Dedifferentiated amniotic fluid mesenchymal stem cell (primary cell): ENCODE measurements at regions not wholly inside any gene's neighbourhood (a gene's known extent, or its start where the extent isn't known, plus 50 kb on each side); places are given as distances from the start of the nearest gene placed in this dataset.

Experiments used
- DNase-seq: peaks from one replicate; pipeline ENCODE4 v3.0.0-alpha.2; 2016; ENCODE audit errors: extremely low spot score

DNA sequence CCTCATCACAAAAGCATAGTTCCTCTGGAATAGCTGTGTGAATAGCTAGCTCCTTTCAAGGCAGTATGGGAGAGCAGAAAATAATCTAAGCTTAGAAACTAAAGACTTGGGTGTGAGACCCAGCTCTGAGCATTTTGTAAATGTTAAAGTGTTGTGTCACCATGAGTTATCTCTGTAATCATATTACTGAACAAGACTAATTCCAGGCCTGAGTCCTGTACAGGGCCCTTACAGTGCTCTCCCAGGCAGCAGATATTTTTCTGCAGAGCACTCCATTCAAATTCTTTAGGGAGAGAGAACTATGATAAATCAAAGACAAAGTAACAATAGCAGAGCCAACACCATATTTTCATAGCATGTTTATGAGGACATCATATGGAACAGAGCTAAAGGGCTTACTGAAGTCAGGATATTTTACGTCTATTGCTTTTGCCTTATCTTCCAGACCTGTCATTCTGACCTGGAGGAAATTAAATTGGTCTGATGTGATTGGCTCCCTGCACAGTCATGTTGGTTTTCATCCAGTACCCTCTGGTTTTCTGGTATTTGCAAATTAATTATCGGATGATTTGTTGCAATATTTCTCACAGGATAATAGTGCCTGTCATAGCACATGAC, 172.6 kb upstream of the PPP2R3A start:
- no peak for DNase-seq

DNA sequence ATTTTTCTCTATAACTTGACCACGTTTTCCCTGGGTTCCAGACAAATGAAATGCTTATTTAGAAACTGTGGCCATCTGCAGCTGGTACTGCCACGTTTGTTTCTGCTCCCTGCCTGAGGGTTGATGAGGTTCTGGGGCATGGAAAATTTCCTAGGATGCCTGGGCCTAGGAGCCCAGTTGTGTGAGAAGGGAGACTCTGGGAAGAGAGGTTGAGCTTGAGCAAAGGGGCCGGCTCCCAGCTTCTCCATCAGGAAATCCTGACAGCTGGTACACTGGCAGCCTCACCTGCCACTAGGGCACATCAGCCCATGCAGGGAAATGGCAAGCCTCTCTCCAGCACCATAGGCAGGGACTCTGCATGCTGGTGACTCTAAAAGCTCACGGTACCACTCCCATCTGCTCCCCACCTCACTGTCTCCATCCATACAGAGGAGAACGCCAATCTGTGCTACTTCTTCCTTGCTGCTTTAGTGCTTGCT, 165.4 kb upstream of the PPP2R3A start:
- no peak for DNase-seq

DNA sequence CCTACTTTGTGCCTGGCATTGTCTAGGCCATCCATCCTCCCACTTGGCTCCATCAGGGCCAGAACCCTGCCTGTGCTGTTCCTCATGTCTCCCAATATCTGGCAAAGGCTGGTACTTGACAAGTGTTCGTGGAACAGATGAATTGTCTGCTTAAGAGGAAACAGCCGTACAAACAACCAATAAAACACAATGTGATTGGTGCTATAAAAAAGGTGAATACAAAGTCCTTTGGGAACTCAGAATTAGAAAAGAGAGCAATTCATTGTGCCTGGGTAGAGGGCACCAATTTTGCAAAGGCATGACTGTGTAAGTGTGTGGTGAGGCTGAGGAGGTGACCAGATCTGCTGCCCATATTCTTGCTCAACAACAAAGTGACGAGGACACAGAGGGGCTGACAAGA, 164.5 kb upstream of the PPP2R3A start:
- DNase-seq, result no peak

DNA sequence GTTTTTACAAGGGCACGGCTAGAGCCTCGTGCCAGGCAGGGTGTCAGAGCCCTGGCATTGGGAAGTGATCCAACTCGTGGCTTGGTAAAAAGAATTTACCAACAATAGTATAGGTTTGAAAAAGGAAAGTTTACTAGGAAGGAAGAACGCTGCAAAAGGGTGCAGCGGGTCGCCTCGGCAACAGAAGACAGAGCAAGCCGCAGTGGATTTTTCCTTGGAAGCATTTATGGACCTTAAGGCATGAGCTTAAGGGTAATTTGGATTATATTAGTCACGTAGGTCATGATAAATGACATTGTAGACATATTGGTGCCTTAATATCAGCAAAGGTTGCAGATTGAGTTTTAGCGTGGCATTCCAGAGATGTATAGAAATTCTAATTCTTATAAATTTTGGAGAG, 163.4 kb upstream of the PPP2R3A start:
- DNase-seq, result no peak

DNA sequence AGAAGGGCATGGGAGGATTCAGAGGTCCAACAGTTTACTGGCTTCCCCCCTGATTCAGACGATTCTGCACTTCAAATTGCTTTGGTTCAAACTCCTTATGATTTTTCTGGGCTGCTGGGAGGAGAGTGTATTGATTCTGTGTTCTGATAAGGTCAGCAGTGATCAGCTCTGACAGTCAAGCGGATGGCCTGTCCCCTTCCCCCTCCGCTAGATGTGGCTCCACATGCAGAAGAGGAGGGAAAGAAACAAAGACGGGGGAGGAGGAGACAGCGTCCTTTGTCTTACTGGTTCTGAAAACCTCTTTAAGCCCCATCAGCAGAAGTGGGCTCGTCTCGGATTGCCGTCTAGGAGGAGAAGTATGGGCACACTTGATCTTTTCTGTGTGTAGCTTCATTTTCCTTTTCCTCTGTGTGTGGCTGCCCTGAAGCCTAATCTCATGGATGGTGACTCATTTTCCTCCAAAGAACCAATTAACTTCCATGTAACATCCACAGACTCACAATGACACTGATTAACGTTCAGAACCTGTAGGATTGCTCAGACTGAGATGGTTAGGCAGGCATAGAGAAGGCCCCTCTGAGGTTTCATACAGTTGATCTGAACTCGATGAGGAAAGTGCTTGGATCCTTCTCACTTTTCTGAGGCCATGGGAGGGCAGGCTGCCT, 162.4 kb upstream of the PPP2R3A start:
- no peak for DNase-seq

DNA sequence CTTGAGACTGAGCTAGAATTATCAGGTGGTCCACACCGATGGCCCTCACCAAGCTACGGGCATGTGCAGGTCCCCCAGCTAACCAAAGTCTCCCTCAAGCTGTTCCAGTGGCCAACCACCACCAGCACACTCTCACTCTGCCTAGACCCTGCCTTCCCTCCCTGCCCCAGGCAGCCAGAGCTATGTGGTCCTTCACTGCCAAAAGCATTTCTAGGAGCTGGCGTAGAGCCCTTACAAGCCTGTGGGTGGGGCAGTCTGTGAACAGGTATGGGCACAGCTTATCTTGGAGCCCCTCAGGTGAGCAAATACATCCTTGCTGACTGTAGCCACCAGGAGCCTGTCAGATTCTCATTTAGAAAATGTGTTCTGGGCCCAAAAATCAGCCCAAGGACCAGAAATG, 159.8 kb upstream of the PPP2R3A start:
- DNase-seq, result no peak

DNA sequence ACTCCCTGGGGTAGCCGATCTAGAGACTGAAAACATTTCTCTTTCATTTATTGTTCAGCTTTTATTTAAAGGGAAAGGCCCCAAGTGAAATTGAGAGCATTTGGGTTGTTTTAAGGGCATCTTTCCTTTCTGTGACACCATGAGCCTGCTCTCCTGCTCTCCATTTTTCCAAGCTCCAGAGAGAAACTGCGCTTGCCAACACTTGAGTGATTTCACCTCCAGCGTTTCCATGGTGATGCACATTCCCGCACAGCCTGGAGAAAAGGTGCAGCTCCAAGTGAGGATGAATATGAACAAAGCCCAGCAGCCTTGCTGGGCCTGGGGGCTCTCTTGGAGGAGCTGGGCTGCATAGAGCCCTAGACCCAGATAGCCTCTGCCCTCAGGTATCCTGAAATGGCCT, 159.2 kb upstream of the PPP2R3A start:
- no peak for DNase-seq

DNA sequence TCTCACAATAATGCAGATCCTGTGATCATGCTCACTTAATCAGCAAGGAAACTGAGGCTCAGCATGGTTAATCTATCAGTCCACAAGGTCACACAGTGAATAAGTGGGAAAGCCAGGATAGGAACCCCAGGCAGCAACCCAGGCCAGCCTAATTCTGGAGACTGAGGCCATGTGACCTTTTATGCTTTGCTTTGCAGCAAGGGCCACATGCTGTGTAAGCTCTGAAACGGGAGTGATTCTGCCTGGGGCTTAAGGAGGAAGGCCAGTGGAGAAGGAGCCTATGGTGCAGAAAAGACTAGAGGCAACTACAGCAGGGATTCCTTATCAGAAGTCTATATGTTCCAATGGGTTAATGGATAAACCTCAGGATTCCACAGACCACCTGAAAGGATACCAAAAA, 157.6 kb upstream of the PPP2R3A start:
- no peak for DNase-seq

DNA sequence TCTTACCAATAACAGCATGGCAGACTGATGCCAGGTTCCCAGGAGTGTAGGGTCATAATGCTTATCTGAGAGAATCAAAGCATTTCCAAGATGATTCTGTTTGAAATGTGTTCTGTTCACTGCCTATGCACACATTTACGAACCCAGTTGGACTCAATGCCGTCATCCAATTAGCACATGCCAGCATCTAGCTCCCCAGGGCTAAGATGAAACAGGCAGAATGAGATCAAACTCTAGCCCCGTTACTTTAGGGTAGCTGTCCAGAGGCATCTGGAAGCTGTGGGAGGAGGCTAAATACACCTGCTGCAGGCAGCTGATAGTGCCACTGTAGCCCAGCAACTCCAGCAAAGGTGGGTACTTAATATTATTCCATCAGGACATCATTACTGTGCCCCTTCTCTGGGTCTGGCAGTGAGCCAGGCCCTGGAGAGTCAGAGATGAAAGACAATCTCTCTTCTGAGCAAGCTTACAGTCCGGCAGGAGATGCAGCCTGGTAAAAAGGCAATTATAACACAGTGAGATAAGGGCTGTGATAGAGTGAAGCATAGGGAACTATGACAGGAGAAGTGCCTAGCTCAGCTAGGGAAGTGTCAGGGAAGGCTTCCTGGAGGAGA, 156.4 kb upstream of the PPP2R3A start:
- no peak for DNase-seq

DNA sequence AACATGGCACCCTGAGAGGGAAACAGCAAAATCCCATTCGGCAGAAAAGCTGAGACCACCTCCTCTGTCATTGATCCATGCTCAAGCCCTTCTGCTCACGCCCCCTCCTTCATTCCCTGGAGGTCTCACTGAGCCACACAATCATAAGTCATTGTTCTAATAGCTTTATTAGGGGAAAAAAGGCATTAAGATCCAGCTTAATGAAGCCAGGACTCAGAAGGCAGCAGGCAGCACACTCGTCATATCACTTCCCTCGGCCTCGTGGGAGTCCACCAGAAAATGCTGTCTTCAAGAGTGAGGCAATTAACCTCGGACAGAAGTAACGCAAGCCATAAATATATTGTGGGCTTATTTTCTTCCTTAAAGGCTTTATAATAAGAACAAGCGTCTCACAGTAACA, 153.9 kb upstream of the PPP2R3A start:
- no peak for DNase-seq

DNA sequence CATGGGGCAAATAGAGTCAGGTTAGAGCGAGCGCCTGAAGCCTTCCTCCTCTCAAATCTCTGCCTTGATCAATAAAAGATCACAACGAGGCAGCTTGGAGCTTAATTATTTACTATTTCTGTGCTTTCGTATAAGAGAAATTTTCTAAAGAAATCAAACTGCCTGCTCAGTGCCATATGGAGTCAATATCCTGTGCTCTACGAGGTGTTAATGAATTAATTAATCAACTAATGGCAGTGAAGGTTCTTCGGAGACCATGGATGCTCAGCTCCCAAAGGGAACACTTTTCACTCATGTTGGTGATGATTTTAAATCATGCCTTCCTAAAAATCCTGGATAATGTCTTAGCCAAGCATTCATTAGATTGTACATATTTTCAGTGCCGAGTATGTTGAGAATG, 153.5 kb upstream of the PPP2R3A start:
- DNase-seq, result no peak

DNA sequence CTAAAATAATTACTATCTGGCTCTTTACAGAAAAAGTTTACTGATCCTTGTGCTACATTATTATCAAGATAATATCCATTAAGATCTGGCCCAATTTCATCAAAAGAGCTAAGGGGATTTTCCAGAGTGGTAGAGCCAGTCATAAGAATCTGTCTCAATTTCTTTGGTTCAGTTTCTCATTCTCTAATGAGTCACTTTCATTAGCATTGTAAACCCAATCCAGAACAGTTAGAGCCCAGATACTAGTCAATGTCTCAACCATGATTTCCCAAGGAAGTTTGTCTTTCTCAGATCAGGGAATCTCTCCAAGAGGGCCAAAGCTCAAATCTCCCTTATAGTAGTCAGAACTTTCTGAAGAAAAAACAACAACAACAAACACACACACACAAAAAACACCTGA, 131.1 kb upstream of the PPP2R3A start:
- no peak for DNase-seq

DNA sequence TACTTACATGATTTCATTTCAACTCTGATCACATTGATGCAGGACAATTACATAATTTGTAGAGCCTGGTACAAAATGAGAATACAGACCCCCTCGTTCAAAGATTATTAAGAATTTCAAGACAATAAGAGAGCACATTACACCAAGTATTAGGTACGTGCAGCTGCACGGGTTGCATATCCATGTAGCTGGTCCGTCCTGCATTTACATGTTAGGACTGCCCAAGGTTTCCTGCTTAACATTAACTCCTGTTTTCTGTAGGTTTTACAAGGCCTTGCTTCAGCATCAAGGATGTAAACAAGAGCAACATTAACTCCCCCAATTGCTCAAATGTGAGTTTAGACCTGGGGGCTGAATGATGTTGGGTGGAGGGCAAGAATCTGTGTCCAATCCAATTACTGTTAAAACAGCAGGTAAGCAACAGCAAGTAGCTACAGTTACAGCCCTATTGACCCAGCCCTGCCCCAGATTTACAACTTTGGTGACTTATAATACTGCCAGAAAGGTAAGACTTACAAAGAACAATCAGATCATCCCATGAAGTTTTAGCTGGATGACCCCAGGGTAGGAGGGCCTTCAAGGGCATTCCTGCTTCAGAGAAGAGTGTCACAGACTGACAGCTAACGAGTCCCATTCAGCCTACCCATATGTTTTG, 127.4 kb upstream of the PPP2R3A start:
- no peak for DNase-seq

DNA sequence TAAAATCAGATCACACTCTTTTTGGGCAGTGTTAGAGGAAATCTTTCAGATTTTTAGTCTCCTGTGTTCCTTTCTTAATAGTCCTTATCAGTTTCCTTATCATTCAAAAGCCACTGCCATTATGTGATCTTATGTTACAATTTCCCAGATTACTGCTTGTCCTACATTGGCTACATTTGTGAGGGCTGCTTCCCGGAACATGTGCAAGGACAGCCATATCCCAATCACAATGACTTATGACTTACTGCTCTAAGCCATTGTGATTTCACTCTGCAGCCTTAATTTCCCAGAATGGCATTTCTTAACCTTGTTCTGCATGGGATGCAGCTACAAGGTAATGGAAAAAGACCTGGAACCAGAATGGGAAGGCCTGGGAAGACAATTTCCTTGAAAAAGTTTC, 125.1 kb upstream of the PPP2R3A start:
- DNase-seq, result no peak

DNA sequence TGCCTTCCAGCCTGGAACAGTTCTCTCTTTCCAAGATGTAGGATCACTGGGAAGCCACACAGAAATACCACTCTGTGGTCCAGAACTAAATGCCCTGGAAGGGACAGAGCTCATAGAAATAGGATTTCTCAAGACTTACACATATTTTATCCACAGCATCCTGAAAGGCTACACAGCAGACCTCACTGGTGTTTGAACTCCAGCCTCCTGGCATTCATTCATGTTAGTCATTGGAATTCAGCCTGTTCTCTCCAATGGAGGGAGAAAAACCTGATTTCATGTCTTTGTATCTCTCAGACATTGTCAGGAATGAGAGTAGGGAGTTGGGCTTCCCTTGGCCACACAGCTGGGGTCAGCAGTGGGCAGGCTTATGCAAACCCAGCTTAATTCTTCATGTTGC, 121.1 kb upstream of the PPP2R3A start:
- DNase-seq, result no peak

DNA sequence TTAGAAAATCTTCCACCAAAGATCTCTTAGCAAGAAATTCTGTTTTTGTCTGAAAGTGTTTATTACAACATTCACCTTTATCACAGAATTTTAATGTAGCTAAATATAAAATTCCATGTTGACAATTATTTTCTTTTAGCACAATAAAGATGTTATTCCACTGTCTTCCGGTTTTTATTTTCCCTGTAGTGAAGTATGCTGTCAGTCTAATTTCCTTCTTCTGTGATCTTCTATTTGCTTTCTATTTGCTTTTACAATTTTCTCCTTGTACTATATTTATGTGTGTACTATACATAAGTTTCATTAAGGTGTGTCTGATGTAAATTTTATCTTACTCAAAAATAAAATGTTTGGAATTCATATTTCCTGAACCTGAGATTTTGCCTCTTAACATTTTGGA, 117.5 kb upstream of the PPP2R3A start:
- no peak for DNase-seq

DNA sequence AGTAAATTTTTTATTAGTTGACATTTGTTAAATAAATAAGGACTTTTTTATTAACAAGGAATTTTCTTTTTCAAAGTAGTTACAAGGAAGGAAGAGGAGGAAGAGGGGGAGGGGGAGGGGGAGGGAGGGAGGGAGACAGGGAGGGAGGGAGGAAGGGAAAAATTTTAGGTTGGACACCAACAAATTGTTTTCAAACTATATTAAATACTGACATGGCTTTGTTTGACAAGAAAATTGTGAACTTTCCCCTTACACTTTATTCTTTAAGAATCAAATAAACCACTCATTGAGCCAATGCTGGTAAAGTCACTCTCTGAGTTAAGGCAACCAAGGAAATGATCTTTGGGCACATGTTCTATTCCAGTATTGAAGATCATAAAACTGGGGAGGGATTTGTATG, 115.7 kb upstream of the PPP2R3A start:
- no peak for DNase-seq

DNA sequence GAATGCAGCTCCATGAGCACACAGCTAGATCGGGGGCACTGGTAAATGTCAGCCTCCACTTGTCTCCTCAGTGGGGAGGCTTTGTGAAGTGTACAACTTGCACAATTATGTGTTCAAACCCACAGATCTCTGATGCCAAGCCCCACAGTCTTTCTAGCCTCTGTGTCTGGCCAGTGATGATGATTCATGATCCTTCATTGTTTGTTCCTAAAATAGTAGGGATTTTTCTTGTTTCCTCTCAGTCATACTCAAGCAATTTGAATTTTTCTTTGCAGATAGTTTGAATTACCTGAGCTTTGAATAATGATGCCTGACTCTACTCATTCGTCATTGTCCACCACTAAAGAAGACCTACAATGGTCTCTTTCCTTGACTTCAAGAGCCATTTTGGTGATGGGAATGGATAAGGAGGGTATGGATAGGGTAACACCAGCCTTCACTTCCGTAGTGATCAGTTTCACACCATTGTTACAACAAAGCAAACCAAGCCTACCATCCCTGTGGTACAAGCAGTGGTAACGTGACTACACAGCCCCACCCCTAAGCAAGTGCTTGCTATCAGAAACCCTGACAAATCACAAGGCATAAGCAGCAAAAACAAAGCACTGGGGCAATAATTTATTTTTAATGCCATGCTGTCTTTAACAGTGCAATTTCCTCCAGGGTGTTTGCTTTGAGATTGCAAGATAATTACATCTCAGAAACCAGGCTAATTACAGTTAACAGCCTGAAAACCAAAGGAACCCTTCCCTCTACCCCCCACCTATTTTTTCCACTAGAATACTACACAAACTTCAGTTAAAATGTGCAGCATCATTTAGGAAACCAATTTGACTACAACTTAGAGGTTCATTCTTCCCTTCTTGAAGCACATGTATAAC, 114.1 kb upstream of the PPP2R3A start:
- DNase-seq, result no peak

DNA sequence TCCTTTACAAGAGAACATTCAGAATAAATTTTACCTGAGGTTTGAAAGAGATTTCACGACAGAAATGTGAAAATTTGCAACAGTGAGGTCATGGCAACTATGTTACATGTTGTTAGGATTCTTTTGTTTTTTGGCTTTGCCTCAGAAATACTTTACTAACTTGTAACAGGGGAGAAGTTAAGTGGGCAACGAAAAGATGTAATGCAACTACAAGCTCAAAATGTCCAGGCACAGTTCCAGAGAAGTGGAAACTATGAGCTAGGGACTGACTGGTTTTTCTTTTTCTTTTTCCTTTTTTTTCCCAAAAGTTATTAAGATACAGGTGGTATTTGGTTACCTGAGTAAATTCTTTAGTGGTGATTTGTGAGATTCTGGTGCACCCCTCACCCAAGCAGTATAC, 111.5 kb upstream of the PPP2R3A start:
- no peak for DNase-seq

DNA sequence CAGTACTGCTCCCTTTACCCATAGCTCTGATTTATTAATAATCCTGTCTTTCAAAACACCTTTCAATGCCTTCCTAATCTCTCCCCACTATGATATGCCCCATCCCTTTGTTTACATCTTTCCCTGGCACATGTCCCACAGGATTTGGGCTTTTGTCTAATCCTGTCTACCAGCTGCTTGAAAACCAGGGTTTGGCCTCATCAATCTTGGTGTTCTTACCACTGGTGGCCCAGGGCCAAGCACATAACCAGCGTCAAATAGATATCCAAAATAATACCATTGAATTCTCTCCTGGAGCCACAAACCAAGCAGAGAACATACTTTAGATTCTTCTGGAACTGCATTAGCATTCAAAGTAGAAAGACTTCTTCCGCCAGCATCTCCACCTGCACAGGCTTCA, 104.8 kb upstream of the PPP2R3A start:
- DNase-seq, result no peak

DNA sequence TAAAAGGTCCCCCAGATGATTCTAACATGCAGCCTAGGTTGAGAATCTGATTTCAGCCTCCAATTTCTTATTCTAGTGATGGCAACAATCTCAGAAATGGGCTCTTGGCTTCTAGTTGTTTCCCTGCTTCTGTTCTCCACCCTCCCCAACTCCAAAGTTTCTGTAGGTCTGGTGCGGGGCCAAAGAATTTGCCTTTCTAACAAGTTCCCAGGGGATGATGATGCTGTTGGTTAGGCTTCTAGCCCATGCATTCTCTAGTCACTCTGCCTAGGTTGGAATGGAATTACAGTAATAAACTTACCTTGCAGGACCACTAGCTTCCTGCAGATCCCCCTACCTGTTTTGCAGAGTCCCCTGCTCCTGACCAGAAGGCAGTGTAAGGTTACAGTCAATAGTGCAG, 103.2 kb upstream of the PPP2R3A start:
- no peak for DNase-seq

DNA sequence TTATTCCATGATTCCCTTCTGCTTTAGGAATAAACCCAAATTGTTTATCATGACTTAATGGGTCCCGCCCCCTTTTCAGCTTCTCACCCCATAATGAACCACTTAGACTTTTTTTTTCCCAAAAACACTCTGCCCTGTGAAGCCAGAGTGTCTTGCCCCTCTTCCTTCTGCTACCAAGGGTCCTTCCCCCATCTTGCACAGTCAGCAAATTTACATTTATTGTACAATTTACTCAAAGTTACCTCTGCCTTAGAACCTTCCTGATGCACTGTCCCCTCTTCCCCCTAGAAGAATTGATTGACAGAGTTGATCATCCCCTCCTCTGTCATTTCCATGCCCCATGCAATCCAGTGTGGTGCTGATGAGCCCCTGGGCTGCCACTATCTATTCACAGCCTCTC, 101.5 kb upstream of the PPP2R3A start:
- no peak for DNase-seq
